ENCODE measurements at regions not wholly inside any gene's neighbourhood (a gene's known extent, or its start where the extent isn't known, plus 50 kb on each side); places are given as distances from the start of the nearest gene placed in this dataset.

- no peak for DNase-seq
- TF ChIP-seq GATA1 (IDR thresholded peaks at IDR 0.05; ENCODE audit: low read depth, low read length) (no peak), POLR2A (IDR thresholded peaks at IDR 0.05; ENCODE audit: low read length) (no peak)
These were observed 56.4 kb upstream of the MIR17HG start for GRCh38 chr13:91291078-91291477.

- TF ChIP-seq POLR2A (IDR thresholded peaks at IDR 0.05; ENCODE audit: low read length) (no peak), GATA1 (IDR thresholded peaks at IDR 0.05; ENCODE audit: low read depth, low read length) (no peak)
- DNase-seq, result no peak
These were observed 54.8 kb upstream of the MIR17HG start for GRCh38 chr13:91292630-91293221.

- no peak for TF ChIP-seq GATA1 (IDR thresholded peaks at IDR 0.05; ENCODE audit: low read depth, low read length)
- no peak for TF ChIP-seq POLR2A (IDR thresholded peaks at IDR 0.05; ENCODE audit: low read length)
- no peak for DNase-seq
These were observed 51.6 kb upstream of the MIR17HG start for GRCh38 chr13:91295712-91296410.

DNA sequence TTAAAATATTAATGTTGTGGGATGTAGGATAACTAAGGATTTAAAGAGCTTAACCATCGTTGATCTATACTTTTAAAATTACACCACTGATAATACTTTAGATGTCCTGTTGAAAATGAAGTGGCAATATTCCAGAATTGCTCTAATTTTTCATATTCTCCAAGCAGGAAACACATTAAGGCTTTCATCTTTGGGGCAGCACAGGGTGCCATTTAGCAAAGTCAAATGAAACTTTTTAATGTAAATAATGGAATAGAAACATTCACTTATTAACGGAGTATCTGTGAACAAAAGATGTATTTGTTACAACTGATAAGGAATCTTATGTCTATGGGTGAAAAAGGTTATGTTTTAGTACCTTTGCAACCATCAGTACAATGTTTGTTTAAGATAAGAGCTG lies 50.0 kb upstream of the MIR17HG start:
- no peak for DNase-seq
- no peak for TF ChIP-seq POLR2A (IDR thresholded peaks at IDR 0.05; ENCODE audit: low read length)
- no peak for TF ChIP-seq GATA1 (IDR thresholded peaks at IDR 0.05; ENCODE audit: low read depth, low read length)

Measured in erythroblast (primary cell).